ENCODE measurements at regions not wholly inside any gene's neighbourhood (a gene's known extent, or its start where the extent isn't known, plus 50 kb on each side); places are given as distances from the start of the nearest gene placed in this dataset.

GRCh38 chr7:67401492-67401891, 404.9 kb downstream of the TYW1 start:
- H3K27me3 ChIP-seq (ENCODE audit: control insufficient read depth in 4 of 4, insufficient read depth in 4 of 4, low read length in 3 of 4) = no peaks in the 10 kb centered on the region
- H3K9ac ChIP-seq (ENCODE audit: low read depth in 1 of 2, low read length in 2 of 2) = no peak overlapping the region
- H3K4me3 ChIP-seq (ENCODE audit: low read depth in 1 of 3, low read length in 3 of 3) = no peak overlapping the region
- TF ChIP-seq HNF4A (conservative IDR thresholded peaks at IDR 0.05) (no peak), CTCF (IDR thresholded peaks at IDR 0.05; ENCODE audit: low read depth, low read length, missing input control) (no peak), ZBTB33 (IDR thresholded peaks at IDR 0.05) (no peak), REST (IDR thresholded peaks at IDR 0.05) (no peak), JUND (IDR thresholded peaks at IDR 0.05) (no peak), GABPA (IDR thresholded peaks at IDR 0.05 in 1 of 2, conservative IDR thresholded peaks at IDR 0.05 in 1 of 2) (no peak), YY1 (IDR thresholded peaks at IDR 0.05) (no peak), HNF4G (IDR thresholded peaks at IDR 0.05) (no peak), SP1 (IDR thresholded peaks at IDR 0.05) (no peak), RAD21 (IDR thresholded peaks at IDR 0.05) (no peak), TAF1 (conservative IDR thresholded peaks at IDR 0.05) (no peak), RXRA (IDR thresholded peaks at IDR 0.05) (no peak), EGR1 (IDR thresholded peaks at IDR 0.05; ENCODE audit: low read depth in 2 of 2) (no peak), ATF3 (IDR thresholded peaks at IDR 0.05) (no peak), NR2F2 (IDR thresholded peaks at IDR 0.05) (no peak), FOXA2 (IDR thresholded peaks at IDR 0.05) (no peak)
- TF ChIP-seq, protein P1, sequence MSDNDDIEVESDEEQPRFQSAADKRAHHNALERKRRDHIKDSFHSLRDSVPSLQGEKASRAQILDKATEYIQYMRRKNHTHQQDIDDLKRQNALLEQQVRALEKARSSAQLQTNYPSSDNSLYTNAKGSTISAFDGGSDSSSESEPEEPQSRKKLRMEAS (IDR thresholded peaks at IDR 0.05) = no peak
- no peak overlapping the region for H3K27ac ChIP-seq (ENCODE audit: low read depth in 1 of 2, low read length in 2 of 2)
- no peaks in the 10 kb centered on the region for H3K36me3 ChIP-seq (ENCODE audit: control insufficient read depth in 4 of 4, insufficient read depth in 3 of 4, low read depth in 1 of 4, low read length in 3 of 4)
- H3K4me1 ChIP-seq (ENCODE audit: control insufficient read depth in 4 of 4, insufficient read depth in 4 of 4, low read length in 3 of 4) = no peaks in the 10 kb centered on the region
- peaks cover 0 to 3% (median under 1%) of the 10 kb centered on the region in 4 donors for H3K9me3 ChIP-seq (ENCODE audit: control insufficient read depth in 4 of 4, low read length in 3 of 4)
- DNase-seq (ENCODE audit: low spot score) = no peak
- 81% methylated on average over 3 of the region's 3 CpGs for WGBS

DNA sequence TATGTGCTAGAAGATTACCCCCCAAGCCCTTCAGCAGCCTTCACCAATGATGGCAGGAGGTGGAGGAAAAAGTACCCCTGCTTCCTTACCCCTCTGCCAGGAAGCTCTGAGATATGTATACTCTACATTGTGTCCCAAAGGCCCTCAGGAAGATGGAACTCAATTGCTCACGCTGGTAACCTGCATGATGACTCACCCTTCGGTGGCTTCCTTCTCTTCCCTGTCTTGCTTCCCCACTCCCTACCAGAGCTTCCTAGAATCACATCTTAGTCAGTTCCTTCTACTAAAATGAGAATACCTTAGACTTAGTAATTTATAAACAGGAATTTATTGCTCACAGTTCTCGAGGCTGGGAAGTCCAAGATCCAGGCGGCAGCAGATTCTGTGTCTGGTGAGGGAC, 405.6 kb downstream of the TYW1 start:
- H3K27ac ChIP-seq (ENCODE audit: low read depth in 1 of 2, low read length in 2 of 2) = no peak overlapping the region
- H3K9ac ChIP-seq (ENCODE audit: low read depth in 1 of 2, low read length in 2 of 2) = no peak overlapping the region
- TF ChIP-seq CTCF (IDR thresholded peaks at IDR 0.05; ENCODE audit: low read depth, low read length, missing input control) = no peak
- no peak for TF ChIP-seq YY1 (IDR thresholded peaks at IDR 0.05)
- H3K4me1 ChIP-seq (ENCODE audit: control insufficient read depth in 4 of 4, insufficient read depth in 4 of 4, low read length in 3 of 4) = no peaks in the 10 kb centered on the region
- H3K4me3 ChIP-seq (ENCODE audit: low read depth in 1 of 3, low read length in 3 of 3) = no peak overlapping the region
- no peak for DNase-seq (ENCODE audit: low spot score)
- WGBS = 90% methylated on average over 4 of the region's 4 CpGs
- H3K36me3 ChIP-seq (ENCODE audit: control insufficient read depth in 4 of 4, insufficient read depth in 3 of 4, low read depth in 1 of 4, low read length in 3 of 4) = no peaks in the 10 kb centered on the region
- peaks cover 0 to 3% (median 0%) of the 10 kb centered on the region in 4 donors for H3K9me3 ChIP-seq (ENCODE audit: control insufficient read depth in 4 of 4, low read length in 3 of 4)
- no peaks in the 10 kb centered on the region for H3K27me3 ChIP-seq (ENCODE audit: control insufficient read depth in 4 of 4, insufficient read depth in 4 of 4, low read length in 3 of 4)
